ENCODE measurements at regions not wholly inside any gene's neighbourhood (a gene's known extent, or its start where the extent isn't known, plus 50 kb on each side); places are given as distances from the start of the nearest gene placed in this dataset.

DNA sequence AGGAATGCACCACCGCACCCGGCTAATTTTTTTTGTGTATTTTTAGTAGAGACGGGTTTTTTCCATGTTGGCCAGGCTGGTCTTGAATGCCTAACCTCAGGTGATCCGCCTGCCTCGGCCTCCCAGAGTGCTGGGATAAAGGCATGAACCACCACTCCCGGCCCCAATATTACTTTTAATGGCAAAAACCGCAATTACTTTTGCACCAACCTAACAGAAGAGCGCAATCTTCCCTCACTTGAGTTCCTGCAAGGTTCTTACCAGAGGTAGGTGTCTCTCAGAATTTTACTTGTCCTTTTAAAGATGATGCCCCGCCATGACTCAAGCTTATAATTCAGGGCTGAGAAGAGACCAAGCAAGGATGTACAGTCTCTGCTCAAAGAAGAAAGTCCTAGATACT, 1774.1 kb upstream of the PCDH20 start:
- FAIRE-seq, result no peak
- no peak for DNase-seq (ENCODE audit: insufficient read length, low spot score)

DNA sequence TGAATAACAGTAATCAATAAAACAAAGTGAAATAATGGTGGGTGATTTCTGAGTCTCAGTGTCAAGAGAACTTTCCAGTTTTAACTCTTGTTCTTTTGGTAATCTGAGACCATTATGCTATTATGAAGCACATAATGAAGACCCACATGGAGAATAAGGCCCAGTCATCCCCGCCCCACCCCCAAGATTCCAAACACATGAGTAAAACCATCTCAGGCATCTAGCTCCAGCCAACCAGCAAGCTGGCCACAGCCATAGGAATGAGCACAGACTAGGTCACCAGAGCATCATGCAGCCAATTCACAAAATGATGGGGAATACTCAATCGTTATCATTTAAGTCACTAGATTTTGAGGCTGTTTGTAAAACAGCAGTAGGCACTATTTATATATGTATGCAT, 1769.0 kb upstream of the PCDH20 start:
- no peak for DNase-seq (ENCODE audit: insufficient read length, low spot score)
- no peak for FAIRE-seq

DNA sequence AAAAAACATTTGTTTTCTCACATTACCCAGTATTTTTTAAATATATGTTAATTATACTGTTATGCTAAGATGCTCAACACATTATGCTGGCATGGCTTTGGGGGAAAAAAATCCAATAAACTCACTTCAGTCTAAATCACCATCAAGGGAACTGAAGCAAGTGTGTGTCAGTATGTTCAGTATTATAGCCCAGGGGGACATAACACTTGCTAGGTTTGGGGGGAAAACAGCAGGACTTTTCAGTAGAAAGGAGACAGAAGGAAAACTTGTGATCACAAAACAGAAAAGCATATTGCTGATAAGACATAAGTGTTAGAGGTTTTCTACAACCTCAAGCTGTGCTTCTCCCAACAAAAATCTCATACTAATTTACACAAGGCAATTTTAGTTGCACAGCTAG, 1759.9 kb upstream of the PCDH20 start:
- no peak for DNase-seq (ENCODE audit: insufficient read length, low spot score)
- FAIRE-seq, result no peak

DNA sequence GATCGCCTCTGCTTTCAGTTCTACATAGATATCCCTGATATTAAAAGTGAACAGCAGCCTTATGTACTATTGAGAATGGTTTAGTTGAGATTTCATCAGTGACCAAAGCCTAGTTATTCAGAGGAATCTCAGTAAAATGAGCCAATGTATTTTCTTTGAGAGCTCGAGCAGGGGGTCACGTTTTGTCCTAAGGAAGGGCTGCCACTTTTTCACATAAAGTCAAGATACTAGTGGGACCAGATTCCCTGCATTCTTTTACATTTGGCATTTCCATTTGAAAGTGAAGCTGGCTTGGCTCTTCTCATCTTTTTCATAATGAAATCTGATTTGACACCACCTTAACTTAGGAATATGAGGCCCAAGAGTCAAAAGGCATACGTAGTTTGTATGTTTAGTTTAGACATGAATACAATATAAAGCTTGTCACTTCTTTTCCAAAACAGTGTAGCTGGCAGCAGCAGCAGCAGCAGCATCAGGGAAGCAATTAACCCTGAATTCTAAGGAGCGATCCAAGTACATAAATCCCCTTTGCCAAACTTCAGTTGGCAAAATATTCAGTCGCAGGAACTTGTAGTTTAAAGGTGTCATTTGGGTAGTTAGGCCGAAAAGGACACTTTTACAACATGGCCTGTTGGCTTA, 1752.2 kb upstream of the PCDH20 start:
- DNase-seq (ENCODE audit: insufficient read length, low spot score), result no peak
- FAIRE-seq, result no peak

DNA sequence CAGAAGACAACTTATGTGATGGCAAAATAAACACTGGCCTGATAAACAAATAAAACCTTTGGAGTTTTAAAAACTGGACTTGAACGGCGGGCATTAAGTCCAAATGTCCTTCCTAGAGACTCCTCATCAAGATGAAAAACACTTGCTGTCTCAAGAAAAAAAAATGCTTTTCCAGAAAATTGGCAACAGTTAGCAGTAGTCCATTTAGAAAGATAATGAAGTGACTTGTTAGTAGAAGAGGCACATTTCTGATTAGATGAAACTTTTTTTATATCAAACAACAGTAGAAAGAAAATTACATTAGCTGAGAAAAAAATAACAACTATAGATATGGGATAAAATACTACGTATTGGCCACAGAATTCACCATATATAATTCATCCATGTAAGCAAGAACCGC, 1750.7 kb upstream of the PCDH20 start:
- DNase-seq (ENCODE audit: insufficient read length, low spot score) (no peak), FAIRE-seq (no peak)

DNA sequence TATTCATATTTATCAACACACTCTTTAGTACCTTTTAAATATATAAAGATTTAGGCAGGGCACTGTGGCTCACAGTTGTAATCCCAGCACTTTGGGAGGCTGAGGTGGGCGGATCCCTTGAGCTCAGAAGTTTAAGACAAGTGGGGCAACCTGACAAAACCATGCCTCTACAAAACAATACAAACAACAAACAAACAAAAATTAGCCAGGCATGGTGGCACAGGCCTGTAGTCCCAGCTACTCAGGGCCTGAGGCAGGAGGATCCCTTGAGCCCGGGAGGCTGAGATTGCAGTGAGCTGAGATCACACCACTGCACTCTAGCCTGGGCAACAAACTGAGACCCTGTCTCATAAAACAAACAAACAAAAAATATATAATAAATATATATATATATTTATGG, 1748.3 kb upstream of the PCDH20 start:
- FAIRE-seq, result no peak
- DNase-seq (ENCODE audit: insufficient read length, low spot score), result no peak

DNA sequence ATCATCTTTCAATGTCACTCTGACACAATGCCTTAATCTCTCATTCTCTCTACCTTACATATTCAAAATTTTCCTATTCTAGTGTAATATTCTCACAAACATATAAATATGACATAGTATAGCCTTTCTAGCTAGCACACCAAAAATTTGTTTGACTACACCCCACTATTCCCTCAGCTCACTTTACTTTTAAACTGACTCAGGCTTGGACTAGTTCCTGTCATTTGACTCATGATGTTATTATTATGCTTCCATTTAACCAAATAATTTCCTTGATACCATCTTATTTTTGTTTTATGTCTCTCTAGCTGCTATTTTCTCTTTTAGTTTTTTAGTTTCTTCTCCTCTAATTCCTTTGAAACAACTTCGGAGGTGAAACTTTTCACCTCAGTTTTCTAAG, 1745.6 kb upstream of the PCDH20 start:
- DNase-seq (ENCODE audit: insufficient read length, low spot score) (no peak), FAIRE-seq (no peak)

DNA sequence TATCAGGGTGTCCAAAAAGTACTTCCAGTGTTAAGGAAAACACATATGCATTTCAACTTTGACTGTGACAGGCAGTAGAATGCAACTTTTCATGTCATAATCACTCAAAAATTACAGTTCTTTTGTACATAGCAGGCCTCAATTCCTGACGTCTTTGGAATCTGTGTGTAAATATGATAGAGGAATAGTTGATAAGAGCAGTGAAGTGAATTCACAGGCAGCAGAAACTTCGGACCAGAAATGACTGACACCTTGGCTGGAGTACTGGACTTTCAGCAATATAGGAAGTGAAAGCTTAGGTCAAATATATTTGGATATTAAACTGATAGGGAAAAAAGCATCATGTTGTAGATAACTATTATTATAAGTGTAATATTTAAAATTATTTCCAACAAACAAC, 1741.2 kb upstream of the PCDH20 start:
- FAIRE-seq (no peak), DNase-seq (ENCODE audit: insufficient read length, low spot score) (no peak)

DNA sequence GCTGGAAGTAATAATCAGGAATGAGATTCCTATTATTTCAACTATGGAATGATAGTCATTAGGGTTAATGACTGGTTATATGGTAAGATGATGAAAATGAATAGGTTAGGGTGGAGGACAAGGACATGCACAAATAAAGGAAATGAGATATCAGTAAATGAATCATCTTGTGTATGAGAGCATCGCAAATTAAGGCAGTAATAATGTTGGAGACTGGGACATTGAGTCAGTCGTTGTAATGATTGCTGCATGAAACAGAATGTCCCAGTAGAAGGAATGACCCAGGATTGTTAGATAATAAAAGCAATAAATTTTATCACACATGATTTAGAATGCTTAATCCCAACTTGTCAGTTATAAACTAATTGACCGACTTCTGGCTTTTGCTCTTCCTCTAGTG, 1733.7 kb upstream of the PCDH20 start:
- no peak for FAIRE-seq
- DNase-seq (ENCODE audit: insufficient read length, low spot score), result no peak

DNA sequence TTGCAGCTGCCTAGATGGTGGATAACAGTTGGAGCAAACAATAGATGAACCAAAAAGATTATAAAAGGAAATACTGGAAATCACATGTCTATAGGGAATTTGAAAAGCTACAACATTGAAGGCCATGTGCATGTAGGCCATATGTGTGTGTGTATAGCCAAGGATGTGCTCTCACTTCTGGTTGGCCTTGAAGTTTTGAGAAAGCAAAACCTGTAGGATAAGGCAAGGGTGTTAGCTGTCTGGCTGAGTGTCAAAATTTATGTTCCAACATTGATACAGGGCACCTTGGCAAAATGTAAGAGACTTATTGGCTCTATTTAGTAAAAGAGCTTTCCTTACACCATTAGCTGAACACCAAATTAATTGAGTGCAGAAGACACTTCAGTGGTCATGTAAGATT, 1723.6 kb upstream of the PCDH20 start:
- FAIRE-seq (no peak), DNase-seq (ENCODE audit: insufficient read length, low spot score) (no peak)

DNA sequence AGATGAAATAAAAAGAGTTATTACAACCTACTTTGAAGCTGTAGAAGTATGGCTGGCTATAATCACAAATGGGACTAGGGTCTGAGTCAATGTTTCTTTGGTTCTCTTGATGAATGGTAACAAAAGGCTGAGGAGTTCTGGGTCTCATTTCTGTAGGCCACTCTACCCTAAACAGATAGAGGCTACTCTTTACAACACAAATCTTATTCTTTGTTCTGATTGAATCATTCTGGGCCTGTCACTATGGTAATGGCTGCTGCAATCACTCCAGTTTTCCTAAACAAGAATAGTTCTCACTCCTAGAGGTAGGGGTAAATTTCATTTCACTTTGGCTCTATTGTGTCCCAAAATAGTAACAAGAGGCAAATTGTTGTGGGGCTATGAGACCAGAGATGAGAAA, 1714.3 kb upstream of the PCDH20 start:
- DNase-seq (ENCODE audit: insufficient read length, low spot score) (no peak), FAIRE-seq (no peak)

DNA sequence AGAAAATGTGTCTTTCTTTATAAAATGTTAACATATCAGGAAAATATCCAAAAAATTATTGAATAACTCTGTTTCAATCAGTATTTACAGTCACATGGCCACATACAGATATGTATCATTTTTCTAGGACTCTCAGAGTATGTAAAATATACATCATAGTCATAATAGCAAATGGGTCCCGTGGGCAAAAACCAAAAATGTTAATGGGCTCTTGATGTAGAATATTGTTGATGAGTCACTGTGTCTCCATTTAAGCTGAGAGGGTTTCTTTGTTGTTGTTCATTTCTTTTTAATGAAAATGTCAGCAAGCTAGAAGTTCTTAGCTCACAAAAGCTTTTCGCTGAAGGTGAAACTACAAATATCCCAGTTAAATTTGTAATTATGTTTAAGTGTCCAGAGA, 1713.1 kb upstream of the PCDH20 start:
- DNase-seq (ENCODE audit: insufficient read length, low spot score) (no peak), FAIRE-seq (no peak)

DNA sequence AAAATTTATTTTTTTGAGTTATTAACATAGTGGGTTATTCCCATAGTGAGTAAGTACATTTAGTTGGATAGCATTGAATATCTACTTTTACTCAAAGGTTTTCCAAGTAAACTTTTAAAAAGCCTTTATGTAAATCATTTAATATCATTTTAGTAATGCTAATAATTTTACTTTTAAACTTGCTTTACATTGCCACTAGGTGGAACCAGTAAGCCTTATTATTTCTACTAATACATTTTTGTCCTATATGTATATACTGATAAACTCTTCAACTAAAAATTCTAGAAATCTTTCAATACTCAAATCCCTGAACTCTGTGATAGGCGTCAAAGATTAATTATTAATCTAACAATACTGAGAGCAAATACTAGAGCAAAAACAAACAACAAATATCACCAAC, 1709.2 kb upstream of the PCDH20 start:
- FAIRE-seq (peak; percentile 11), DNase-seq (ENCODE audit: insufficient read length, low spot score) (no peak)

DNA sequence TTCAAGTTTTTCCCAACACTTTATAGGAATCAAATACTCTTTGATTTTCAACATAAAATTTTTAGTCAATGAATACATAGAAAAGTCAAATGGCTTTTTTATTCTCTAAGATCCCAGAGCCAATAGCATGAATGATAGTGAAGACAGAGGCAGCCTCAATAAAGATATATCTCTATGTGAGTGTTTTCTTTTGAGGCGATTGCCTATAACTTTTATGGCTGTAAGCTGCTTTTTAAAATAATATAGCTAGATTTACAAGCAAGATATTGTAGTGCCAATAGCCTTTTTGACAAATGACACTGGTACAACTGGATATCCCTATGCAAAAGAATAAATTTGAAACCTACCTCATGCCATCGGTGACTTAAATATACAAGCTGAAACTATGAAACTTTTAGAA, 1705.2 kb upstream of the PCDH20 start:
- no peak for DNase-seq (ENCODE audit: insufficient read length, low spot score)
- no peak for FAIRE-seq

DNA sequence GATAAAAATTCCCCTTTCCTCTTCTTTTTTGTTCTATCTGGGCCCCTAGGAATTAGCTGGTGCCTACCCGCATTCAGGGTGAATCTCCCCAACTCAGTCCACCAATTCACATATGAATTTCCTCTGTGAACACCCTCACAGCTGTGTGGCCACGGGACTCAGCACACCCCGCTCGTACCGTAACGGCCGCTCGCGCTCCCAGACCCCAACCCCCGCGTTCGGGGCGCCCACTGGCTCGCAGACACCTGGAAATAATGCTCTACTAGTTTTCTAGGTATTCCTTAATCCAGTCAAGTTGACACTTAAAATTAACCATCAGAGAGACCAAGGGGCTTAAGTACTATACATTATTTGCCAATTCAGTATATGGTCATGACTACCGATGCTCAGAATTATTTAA, 1702.1 kb upstream of the PCDH20 start:
- DNase-seq (ENCODE audit: insufficient read length, low spot score) (no peak), FAIRE-seq (no peak)

DNA sequence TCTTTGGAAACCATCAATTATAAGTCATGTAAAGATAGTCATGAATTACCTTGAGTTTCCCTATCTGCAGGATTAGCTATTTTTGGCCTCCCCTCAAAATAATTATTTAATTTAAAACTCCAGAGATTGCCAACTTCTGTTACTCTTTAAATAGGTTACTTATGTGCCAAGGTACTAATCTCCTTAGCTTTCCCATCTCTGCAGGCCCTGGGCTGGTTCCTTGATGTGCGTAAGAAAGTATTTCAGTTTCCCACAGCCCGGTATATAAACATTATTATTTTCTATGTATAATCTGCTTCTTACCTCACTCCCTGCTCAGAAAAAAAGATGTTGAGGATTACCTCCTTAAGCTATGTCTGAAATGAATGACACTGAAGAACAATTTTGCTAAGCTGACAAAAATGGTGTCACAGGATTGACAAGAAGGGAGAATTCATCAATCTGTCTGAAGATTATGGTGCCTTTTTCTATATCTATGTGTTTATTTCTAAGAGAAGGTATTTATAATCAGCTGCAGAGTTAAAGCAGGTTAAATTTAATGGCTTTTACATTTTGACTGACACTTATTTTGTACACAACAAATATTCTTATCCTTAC, 1697.2 kb upstream of the PCDH20 start:
- FAIRE-seq (no peak), DNase-seq (ENCODE audit: insufficient read length, low spot score) (no peak)

DNA sequence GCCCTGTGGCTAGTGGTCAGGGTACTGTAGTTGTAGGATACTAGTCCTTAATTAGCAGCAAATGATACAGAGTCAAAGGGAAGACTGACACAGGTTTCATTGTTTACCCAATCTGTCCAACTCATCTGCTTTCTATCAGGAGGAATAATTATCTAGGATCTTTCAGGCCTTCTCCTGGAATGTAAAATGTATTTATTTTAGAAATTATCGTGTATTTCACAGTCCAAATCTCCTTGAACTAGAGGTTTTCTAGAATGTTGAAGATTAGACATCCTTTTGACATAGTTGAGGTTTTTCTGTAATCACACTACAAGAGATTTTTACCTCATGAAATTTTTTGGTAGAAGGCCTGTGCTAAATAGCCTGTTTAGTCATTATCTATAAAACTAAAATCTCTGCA, 1694.8 kb upstream of the PCDH20 start:
- FAIRE-seq, result no peak
- DNase-seq (ENCODE audit: insufficient read length, low spot score), result no peak

DNA sequence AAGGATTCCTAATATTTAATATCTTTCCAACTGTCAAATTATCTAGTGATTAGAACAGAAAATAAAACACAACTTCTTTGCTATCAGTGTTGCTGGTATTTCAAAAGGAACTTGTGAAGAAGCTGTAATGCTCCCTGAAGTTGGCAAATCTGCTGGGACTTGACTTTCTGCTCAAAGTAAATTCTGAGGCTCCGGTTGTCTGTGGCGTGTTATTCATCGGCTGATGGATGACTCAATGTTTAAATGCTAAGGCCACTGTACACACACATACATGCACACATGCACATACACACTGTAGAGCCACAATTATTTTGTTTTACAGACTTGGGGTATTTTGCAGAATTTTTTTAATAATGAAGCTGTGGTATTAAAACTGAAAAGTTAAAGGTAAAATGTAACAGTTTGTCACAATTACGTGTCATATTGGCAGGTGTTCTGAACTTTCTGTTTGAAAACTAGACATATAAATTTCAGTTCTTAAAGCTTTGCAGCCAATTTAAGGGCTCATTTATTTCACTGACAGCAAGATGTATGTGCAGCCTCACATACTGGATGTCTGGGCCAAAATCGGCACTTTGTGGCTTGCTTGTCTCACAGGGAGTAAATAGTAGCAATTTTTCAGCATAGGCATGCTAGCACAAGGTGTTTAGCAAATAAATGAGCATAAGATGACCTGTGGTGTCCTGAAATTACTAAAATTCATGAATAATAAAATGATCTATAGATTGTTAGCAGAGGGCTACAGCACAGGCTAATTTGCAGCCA, 1691.7 kb upstream of the PCDH20 start:
- DNase-seq (ENCODE audit: insufficient read length, low spot score), result no peak
- no peak for FAIRE-seq

DNA sequence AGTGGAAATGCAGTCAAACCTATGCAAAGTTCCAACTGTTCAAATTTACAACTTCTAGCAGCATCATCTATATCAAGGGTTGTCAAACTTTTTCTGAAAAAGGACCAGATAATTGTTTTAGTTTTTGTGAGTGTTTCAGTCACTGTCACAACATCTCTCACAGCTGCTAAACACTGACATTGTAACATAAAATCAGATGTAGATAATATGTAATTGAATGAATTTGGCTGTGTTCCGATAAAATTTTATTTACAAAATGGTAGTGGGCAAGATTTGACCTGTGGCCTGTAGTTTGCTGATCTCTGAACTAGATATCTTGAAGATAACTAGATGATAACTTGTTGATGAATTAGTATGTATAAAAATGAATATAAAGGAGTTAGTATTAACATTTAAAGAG, 1679.1 kb upstream of the PCDH20 start:
- FAIRE-seq, result no peak
- DNase-seq (ENCODE audit: insufficient read length, low spot score), result no peak

DNA sequence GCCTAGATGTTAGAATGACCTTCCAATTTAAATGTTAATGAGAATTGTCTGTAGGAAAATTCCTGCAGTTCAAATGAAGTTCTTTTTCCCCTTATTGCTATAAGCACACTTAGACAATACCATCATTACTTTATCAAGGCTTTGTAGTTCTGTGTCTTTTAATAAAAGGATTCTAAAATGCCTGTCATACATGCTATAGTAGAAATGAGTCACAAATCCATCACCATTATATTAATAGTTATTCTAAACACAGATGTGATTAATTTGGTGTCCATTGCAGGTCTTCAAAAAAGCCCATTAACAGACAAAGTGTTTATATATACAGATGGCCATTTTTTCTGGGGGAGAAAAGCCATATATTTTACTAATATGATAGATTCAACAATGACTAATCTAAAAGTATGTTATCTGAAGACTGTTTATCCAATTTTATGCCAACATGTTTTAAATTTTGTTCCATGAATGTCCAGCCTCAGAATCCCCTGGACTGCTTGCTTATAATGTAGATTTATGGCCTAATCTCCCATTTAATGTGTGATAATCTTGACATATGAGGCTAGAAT, 1678.3 kb upstream of the PCDH20 start:
- FAIRE-seq (no peak), DNase-seq (ENCODE audit: insufficient read length, low spot score) (no peak)

DNA sequence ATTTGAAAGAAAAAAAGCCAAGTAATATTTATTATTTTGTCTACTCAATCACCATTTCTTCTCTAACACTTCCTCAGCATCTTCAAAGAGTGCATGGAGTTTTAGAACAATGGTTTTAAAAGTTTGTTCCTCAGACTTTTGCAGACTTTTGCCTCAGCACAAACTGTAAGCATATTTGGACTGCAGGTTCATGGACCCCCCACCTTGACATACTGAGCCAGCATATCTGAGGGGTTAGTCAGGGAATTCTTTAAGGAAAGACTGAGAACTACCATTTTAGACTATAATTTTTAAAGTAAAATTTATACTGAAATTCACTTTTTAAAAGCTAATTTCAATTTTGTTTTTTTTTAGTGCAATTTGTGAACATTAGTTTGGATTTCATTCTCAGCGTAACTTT, 1676.8 kb upstream of the PCDH20 start:
- FAIRE-seq, result no peak

DNA sequence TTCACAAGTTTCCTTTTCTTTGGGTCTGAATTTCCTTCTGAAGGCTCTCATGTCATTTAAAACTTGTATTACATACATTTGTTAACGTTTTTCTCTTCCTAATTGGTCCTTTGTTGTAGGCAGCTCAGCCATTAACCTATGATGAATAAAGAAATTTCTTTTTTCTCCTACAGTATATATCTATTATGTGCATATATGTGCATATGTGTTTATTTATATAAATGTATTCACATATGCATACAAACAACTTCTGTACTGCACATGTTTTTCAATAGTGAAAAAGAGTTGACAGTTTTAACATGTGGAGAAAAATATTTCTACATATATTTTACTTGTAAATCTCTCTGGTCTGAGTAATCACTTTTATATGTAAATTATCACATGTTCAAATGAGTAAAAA, 1674.9 kb upstream of the PCDH20 start:
- FAIRE-seq, result no peak
- no peak for DNase-seq (ENCODE audit: insufficient read length, low spot score)

More for the DNA sequence above, 1676.8 kb upstream of the PCDH20 start:
- no peak for DNase-seq (ENCODE audit: insufficient read length, low spot score)
